T-helper 2 cell treated with Interferon-gamma antibody and Interleukin-4, amounts not matched to agents 100 ng/mL and 5 ng/mL, for 36 hours (primary cell): ENCODE measurements at regions not wholly inside any gene's neighbourhood (a gene's known extent, or its start where the extent isn't known, plus 50 kb on each side); places are given as distances from the start of the nearest gene placed in this dataset.

Experiments used
- intact Hi-C: fragments of 100-400 bp; cut with micrococcal nuclease; formaldehyde crosslinking; loops from one replicate; pipeline ENCODE4 v1.15.1; 2023

- intact Hi-C loops = no loop called here
These were observed 426.5 kb downstream of the UTRN start for GRCh38 chr6:144711661-144712060.

- intact Hi-C loops = no loop called here
These were observed 427.4 kb downstream of the UTRN start for GRCh38 chr6:144712541-144712940.

- intact Hi-C loops = no loop called here
These were observed 429.0 kb downstream of the UTRN start for GRCh38 chr6:144714021-144714712.

GRCh38 chr6:144715344-144715743 is 430.2 kb downstream of the UTRN start:
- intact Hi-C loops = no loop called here

GRCh38 chr6:144718431-144718830 is 433.3 kb downstream of the UTRN start:
- intact Hi-C loops = no loop called here

- intact Hi-C loops = loop anchor here (10.0 kb wide), 1 partner anchor 136 kb away; no protein-coding TSS in a partner anchor
These were observed 436.1 kb downstream of the UTRN start for GRCh38 chr6:144721232-144721631.

- intact Hi-C loops = loop anchor here (10.0 kb wide), 1 partner anchor 137 kb away; no protein-coding TSS in a partner anchor
These were observed 437.1 kb downstream of the UTRN start for GRCh38 chr6:144722154-144722737.

- intact Hi-C loops = loop anchor here (10.0 kb wide), 1 partner anchor 138 kb away; no protein-coding TSS in a partner anchor
These were observed 437.8 kb downstream of the UTRN start for GRCh38 chr6:144722925-144723324.

GRCh38 chr6:144723431-144723830 is 438.3 kb downstream of the UTRN start:
- intact Hi-C loops = loop anchor here (10.0 kb wide), 1 partner anchor 139 kb away; no protein-coding TSS in a partner anchor

- intact Hi-C loops = loop anchor here (10.0 kb wide), 1 partner anchor 140 kb away; no protein-coding TSS in a partner anchor
These were observed 439.7 kb downstream of the UTRN start for GRCh38 chr6:144724818-144725217.

GRCh38 chr6:144725736-144726522 is 440.8 kb downstream of the UTRN start:
- intact Hi-C loops = loop anchor here (10.0 kb wide), 1 partner anchor 141 kb away; no protein-coding TSS in a partner anchor

GRCh38 chr6:144728804-144729203 is 443.7 kb downstream of the UTRN start:
- intact Hi-C loops = loop anchor here (10.0 kb wide), 1 partner anchor 144 kb away; no protein-coding TSS in a partner anchor

GRCh38 chr6:144729502-144729901 is 444.4 kb downstream of the UTRN start:
- intact Hi-C loops = loop anchor here (10.0 kb wide), 1 partner anchor 145 kb away; no protein-coding TSS in a partner anchor

- intact Hi-C loops = no loop called here
These were observed 445.0 kb downstream of the UTRN start for GRCh38 chr6:144730088-144730645.

GRCh38 chr6:144731229-144731628 is 446.1 kb downstream of the UTRN start:
- intact Hi-C loops = no loop called here

GRCh38 chr6:144736763-144737162 is 451.6 kb downstream of the UTRN start:
- intact Hi-C loops = no loop called here

- intact Hi-C loops = no loop called here
These were observed 452.9 kb downstream of the UTRN start for GRCh38 chr6:144737998-144738397.

GRCh38 chr6:144739873-144740272 is 454.7 kb downstream of the UTRN start:
- intact Hi-C loops = no loop called here

GRCh38 chr6:144741659-144742058 is 456.5 kb downstream of the UTRN start:
- intact Hi-C loops = no loop called here

- intact Hi-C loops = no loop called here
These were observed 457.6 kb downstream of the UTRN start for GRCh38 chr6:144742779-144743178.

- intact Hi-C loops = no loop called here
These were observed 459.6 kb downstream of the UTRN start for GRCh38 chr6:144744720-144745119.
